ENCODE measurements at regions not wholly inside any gene's neighbourhood (a gene's known extent, or its start where the extent isn't known, plus 50 kb on each side); places are given as distances from the start of the nearest gene placed in this dataset.
A peak's percentile ranks its signal among the peaks of the same experiment; 100 is the strongest.

DNA sequence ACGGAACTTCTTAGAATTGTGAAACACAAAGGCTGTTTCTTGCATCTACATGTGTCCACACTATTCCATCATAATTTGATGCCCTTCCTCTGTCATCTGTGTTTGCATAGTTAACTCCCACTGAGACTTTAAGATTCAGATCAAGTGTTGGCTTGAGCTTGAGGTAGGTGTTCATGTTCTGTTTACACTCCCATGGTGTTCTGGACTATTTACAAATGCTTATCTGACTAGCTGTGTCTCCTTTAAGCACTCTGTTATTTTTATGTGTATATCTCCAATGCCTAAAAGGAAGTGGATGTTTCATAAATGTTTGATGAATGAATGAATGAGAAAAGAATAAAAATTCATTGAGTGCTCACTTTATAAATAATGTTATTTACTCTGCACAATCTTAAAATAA lies 622.7 kb downstream of the RAB28 start:
- no peaks in the 10 kb centered on the region for H3K36me3 ChIP-seq (ENCODE audit: control insufficient read depth in 2 of 2, insufficient read depth in 1 of 2, low read length in 2 of 2)
- TF ChIP-seq, protein P1, sequence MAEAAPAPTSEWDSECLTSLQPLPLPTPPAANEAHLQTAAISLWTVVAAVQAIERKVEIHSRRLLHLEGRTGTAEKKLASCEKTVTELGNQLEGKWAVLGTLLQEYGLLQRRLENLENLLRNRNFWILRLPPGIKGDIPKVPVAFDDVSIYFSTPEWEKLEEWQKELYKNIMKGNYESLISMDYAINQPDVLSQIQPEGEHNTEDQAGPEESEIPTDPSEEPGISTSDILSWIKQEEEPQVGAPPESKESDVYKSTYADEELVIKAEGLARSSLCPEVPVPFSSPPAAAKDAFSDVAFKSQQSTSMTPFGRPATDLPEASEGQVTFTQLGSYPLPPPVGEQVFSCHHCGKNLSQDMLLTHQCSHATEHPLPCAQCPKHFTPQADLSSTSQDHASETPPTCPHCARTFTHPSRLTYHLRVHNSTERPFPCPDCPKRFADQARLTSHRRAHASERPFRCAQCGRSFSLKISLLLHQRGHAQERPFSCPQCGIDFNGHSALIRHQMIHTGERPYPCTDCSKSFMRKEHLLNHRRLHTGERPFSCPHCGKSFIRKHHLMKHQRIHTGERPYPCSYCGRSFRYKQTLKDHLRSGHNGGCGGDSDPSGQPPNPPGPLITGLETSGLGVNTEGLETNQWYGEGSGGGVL (tag by site-specific recombination; IDR thresholded peaks at IDR 0.05) = no peak
- TF ChIP-seq ZNF624 (tag by site-specific recombination; IDR thresholded peaks at IDR 0.05) (no peak), ZFHX2 (tag by site-specific recombination; conservative IDR thresholded peaks at IDR 0.05) (no peak), ZNF501 (tag by site-specific recombination; IDR thresholded peaks at IDR 0.05) (no peak), KLF9 (tag by site-specific recombination; IDR thresholded peaks at IDR 0.05; ENCODE audit: low read depth) (no peak), ZNF830 (tag by site-specific recombination; IDR thresholded peaks at IDR 0.05; ENCODE audit: low read depth) (no peak), ZBTB20 (tag by site-specific recombination; IDR thresholded peaks at IDR 0.05) (no peak), ZNF529 (tag by site-specific recombination; IDR thresholded peaks at IDR 0.05; ENCODE audit: insufficient replicate concordance) (no peak), ZNF23 (tag by site-specific recombination; IDR thresholded peaks at IDR 0.05; ENCODE audit: borderline replicate concordance) (no peak), ZNF558 (tag by site-specific recombination; IDR thresholded peaks at IDR 0.05) (no peak), BCL11A (tag by site-specific recombination; IDR thresholded peaks at IDR 0.05; ENCODE audit: low read depth) (no peak), ZNF621 (tag by site-specific recombination; IDR thresholded peaks at IDR 0.05) (no peak), ZNF138 (tag by site-specific recombination; IDR thresholded peaks at IDR 0.05; ENCODE audit: borderline replicate concordance) (no peak), ZNF404 (tag by site-specific recombination; IDR thresholded peaks at IDR 0.05) (no peak)
- H3K9me3 ChIP-seq (ENCODE audit: control insufficient read depth, insufficient read depth, low read depth, low read length) = no peaks in the 10 kb centered on the region
- no peaks in the 10 kb centered on the region for H3K4me1 ChIP-seq (ENCODE audit: control insufficient read depth, insufficient read depth, low read length)
- POLR2A ChIA-PET = no interaction called here
- H3K4me3 ChIP-seq (ENCODE audit: low read depth, low read length) = no peak overlapping the region
- CTCF ChIA-PET = interaction anchor here (0.6 kb wide), 1 partner anchor 562 kb away, joined by 3 read pairs; no protein-coding TSS in a partner anchor
- H3K27ac ChIP-seq (ENCODE audit: extremely low read depth, low read depth, low read length) = no peak overlapping the region

DNA sequence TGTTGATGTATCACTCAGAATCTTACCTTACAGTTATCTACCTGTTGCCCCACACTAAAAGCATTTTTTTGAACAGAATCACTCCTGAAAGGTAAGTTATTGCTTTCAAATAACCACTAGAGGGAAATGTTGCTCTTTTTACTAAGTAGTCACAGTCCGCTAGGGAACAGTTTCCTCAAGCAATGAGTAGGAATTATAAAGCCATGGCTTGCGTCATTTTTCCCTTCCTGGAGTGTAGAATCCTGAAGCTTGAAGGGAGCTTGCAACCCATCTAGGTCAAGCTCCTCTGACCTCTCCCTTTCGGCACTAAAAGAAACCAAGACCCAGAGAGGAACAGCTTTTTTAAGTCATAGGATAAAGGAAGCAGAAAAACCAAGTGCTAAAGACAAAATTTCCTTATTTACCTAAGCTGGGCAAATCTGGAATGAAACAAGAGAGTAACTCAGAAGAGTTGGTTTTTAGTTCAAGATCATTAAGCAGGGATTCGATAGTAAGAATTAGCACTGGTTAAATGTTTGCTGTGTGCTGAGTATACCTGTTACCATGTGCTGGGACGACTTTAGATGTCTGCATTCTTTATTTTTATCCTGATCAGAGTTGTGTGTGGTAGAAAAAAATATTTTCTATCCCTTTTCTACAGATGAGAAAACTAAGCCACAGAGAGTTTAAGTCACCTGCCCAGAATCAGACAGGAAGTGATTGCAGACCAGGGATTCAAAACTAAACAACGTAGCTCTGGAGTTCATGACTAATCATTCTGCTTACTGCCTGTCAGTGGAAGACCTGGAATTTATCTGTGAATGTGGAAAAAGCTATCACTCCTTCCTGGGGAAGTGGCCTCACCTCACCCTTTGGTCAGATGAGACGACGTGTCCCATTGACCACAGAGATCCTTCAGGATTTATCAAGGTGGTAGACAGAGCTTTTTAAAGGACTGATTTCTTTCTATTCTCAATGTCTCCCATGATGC lies 631.5 kb downstream of the RAB28 start:
- H3K36me3 ChIP-seq (ENCODE audit: control insufficient read depth in 2 of 2, insufficient read depth in 1 of 2, low read length in 2 of 2) = no peaks in the 10 kb centered on the region
- H3K4me3 ChIP-seq (ENCODE audit: low read depth, low read length) = no peak overlapping the region
- H3K9me3 ChIP-seq (ENCODE audit: control insufficient read depth, insufficient read depth, low read depth, low read length) = no peaks in the 10 kb centered on the region
- ChIA-PET CTCF (interaction anchor here (0.6 to 1.5 kb wide), 13 partner anchors 13 to 1772 kb away, joined by 3 to 10 read pairs (median 4); no protein-coding TSS in a partner anchor), POLR2A (no interaction called here)
- no peak overlapping the region for H3K27ac ChIP-seq (ENCODE audit: extremely low read depth, low read depth, low read length)
- H3K4me1 ChIP-seq (ENCODE audit: control insufficient read depth, insufficient read depth, low read length) = no peaks in the 10 kb centered on the region
- TF ChIP-seq, protein P2, sequence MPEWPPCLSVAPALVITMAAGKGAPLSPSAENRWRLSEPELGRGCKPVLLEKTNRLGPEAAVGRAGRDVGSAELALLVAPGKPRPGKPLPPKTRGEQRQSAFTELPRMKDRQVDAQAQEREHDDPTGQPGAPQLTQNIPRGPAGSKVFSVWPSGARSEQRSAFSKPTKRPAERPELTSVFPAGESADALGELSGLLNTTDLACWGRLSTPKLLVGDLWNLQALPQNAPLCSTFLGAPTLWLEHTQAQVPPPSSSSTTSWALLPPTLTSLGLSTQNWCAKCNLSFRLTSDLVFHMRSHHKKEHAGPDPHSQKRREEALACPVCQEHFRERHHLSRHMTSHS (tag by site-specific recombination; IDR thresholded peaks at IDR 0.05) = no peak
- TF ChIP-seq, protein P3, sequence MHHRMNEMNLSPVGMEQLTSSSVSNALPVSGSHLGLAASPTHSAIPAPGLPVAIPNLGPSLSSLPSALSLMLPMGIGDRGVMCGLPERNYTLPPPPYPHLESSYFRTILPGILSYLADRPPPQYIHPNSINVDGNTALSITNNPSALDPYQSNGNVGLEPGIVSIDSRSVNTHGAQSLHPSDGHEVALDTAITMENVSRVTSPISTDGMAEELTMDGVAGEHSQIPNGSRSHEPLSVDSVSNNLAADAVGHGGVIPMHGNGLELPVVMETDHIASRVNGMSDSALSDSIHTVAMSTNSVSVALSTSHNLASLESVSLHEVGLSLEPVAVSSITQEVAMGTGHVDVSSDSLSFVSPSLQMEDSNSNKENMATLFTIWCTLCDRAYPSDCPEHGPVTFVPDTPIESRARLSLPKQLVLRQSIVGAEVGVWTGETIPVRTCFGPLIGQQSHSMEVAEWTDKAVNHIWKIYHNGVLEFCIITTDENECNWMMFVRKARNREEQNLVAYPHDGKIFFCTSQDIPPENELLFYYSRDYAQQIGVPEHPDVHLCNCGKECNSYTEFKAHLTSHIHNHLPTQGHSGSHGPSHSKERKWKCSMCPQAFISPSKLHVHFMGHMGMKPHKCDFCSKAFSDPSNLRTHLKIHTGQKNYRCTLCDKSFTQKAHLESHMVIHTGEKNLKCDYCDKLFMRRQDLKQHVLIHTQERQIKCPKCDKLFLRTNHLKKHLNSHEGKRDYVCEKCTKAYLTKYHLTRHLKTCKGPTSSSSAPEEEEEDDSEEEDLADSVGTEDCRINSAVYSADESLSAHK (tag by site-specific recombination; IDR thresholded peaks at IDR 0.05) = no peak
- TF ChIP-seq, protein P4, sequence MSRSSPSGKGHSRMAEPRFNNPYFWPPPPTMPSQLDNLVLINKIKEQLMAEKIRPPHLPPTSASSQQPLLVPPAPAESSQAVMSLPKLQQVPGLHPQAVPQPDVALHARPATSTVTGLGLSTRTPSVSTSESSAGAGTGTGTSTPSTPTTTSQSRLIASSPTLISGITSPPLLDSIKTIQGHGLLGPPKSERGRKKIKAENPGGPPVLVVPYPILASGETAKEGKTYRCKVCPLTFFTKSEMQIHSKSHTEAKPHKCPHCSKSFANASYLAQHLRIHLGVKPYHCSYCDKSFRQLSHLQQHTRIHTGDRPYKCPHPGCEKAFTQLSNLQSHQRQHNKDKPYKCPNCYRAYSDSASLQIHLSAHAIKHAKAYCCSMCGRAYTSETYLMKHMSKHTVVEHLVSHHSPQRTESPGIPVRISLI (tag by site-specific recombination; IDR thresholded peaks at IDR 0.05) = no peak
- peak; percentile 62 for TF ChIP-seq IKZF3 (tag by site-specific recombination; IDR thresholded peaks at IDR 0.05)
- no peak for TF ChIP-seq ZNF184 (tag by site-specific recombination; IDR thresholded peaks at IDR 0.05)
- no peak for TF ChIP-seq MZF1 (tag by site-specific recombination; IDR thresholded peaks at IDR 0.05; ENCODE audit: borderline replicate concordance)
- 0 out of 2 replicates have a peak, but pooled peaks have one; percentile 25 for TF ChIP-seq ZNF660 (tag by site-specific recombination; IDR thresholded peaks at IDR 0.05)
- no peak for TF ChIP-seq ZNF501 (tag by site-specific recombination; IDR thresholded peaks at IDR 0.05)
- TF ChIP-seq ZNF571 (tag by site-specific recombination; IDR thresholded peaks at IDR 0.05) = no peak
- TF ChIP-seq ZFP69B (tag by site-specific recombination; IDR thresholded peaks at IDR 0.05) = no peak
- peak; percentile 67; the same call in 1 of the 2 replicates for TF ChIP-seq SCRT1 (tag by site-specific recombination; IDR thresholded peaks at IDR 0.05; ENCODE audit: borderline replicate concordance)
- peak; percentile 89 for TF ChIP-seq ZNF654 (tag by site-specific recombination; IDR thresholded peaks at IDR 0.05; ENCODE audit: low read depth)
- TF ChIP-seq, protein P5, sequence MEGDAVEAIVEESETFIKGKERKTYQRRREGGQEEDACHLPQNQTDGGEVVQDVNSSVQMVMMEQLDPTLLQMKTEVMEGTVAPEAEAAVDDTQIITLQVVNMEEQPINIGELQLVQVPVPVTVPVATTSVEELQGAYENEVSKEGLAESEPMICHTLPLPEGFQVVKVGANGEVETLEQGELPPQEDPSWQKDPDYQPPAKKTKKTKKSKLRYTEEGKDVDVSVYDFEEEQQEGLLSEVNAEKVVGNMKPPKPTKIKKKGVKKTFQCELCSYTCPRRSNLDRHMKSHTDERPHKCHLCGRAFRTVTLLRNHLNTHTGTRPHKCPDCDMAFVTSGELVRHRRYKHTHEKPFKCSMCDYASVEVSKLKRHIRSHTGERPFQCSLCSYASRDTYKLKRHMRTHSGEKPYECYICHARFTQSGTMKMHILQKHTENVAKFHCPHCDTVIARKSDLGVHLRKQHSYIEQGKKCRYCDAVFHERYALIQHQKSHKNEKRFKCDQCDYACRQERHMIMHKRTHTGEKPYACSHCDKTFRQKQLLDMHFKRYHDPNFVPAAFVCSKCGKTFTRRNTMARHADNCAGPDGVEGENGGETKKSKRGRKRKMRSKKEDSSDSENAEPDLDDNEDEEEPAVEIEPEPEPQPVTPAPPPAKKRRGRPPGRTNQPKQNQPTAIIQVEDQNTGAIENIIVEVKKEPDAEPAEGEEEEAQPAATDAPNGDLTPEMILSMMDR (tag by site-specific recombination; IDR thresholded peaks at IDR 0.05) = peak; percentile 25; the same call in 1 of the 2 replicates
